ENCODE measurements at regions not wholly inside any gene's neighbourhood (a gene's known extent, or its start where the extent isn't known, plus 50 kb on each side); places are given as distances from the start of the nearest gene placed in this dataset.

DNA sequence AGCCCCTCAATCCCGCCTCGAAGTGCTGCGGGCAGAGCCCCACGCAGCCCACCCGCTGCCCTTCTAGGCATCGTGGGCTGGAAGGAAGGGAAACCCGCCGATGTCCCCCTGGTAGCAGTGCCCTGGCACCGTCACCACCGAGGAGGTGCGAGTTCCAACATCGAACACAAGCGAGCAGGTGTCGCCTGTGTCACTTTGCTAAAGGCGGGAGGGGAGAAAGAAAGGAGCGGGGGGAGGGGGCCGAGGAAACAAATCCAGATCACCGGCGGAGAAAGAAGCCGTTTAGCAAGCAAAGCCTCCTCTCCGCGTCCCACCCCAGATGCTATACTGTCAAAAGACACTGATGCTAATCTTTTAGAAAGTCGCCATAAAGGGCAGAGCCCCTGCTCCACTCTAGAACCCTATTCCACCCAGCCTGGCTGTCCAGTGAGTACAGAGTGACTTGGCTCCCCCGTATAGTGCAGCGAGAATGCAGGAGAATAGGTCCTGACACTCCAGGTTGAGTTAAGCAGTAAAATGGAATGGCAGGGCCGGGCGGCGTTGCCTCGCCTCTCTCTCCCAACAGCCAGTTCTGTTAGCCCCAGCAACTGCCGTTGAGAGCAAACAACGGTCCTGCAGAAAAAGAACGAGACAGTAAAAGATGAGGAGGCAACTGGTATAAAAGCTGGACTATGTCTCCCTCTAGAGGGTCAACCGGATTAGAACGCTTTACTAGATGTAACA is 67.9 kb upstream of the USP15 start (continued):
- TF ChIP-seq RBBP5 (IDR thresholded peaks at IDR 0.05; ENCODE audit: borderline replicate concordance, low read depth, low read length) (0 out of 2 replicates have a peak, but pooled peaks have one; percentile 29), SIN3A (conservative IDR thresholded peaks at IDR 0.05 in 1 of 2, IDR thresholded peaks at IDR 0.05 in 1 of 2; ENCODE audit: low read depth in 1 of 2, low read length in 2 of 2) (peak in 1 of 2 experiments; percentile 55; a peak in 1 of 4 replicates), ASH2L (IDR thresholded peaks at IDR 0.05; ENCODE audit: low read length) (peak; percentile 49), HDAC2 (IDR thresholded peaks at IDR 0.05; ENCODE audit: borderline replicate concordance in 1 of 2, low read depth in 2 of 2, low read length in 2 of 2) (0 out of 4 replicates have a peak, but pooled peaks of 1 of the 2 experiments have one; percentile 57), SIRT6 (IDR thresholded peaks at IDR 0.05; ENCODE audit: low read length) (no peak), CTBP2 (IDR thresholded peaks at IDR 0.05; ENCODE audit: borderline replicate concordance, insufficient read depth, insufficient read length, low read length) (no peak), POLR2A (IDR thresholded peaks at IDR 0.05; ENCODE audit: control extremely low read depth in 1 of 2, low read depth in 2 of 2, low read length in 2 of 2) (no peak), JUN (IDR thresholded peaks at IDR 0.05; ENCODE audit: low read depth, low read length) (no peak), BACH1 (IDR thresholded peaks at IDR 0.05; ENCODE audit: low read length) (no peak), PHF8 (conservative IDR thresholded peaks at IDR 0.05; ENCODE audit: low read depth, low read length) (no peak), TBP (IDR thresholded peaks at IDR 0.05; ENCODE audit: low read depth, low read length) (no peak), POU5F1 (IDR thresholded peaks at IDR 0.05; ENCODE audit: low read depth, low read length) (no peak), SP4 (IDR thresholded peaks at IDR 0.05; ENCODE audit: low read length) (no peak)
- TF ChIP-seq, protein P1, sequence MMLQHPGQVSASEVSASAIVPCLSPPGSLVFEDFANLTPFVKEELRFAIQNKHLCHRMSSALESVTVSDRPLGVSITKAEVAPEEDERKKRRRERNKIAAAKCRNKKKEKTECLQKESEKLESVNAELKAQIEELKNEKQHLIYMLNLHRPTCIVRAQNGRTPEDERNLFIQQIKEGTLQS (IDR thresholded peaks at IDR 0.05; ENCODE audit: insufficient read depth, low read depth, low read length): no peak
- TF ChIP-seq, protein P2, sequence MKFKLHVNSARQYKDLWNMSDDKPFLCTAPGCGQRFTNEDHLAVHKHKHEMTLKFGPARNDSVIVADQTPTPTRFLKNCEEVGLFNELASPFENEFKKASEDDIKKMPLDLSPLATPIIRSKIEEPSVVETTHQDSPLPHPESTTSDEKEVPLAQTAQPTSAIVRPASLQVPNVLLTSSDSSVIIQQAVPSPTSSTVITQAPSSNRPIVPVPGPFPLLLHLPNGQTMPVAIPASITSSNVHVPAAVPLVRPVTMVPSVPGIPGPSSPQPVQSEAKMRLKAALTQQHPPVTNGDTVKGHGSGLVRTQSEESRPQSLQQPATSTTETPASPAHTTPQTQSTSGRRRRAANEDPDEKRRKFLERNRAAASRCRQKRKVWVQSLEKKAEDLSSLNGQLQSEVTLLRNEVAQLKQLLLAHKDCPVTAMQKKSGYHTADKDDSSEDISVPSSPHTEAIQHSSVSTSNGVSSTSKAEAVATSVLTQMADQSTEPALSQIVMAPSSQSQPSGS (IDR thresholded peaks at IDR 0.05; ENCODE audit: low read length): no peak
